Liver (tissue), 8 donors: ENCODE measurements at regions not wholly inside any gene's neighbourhood (a gene's known extent, or its start where the extent isn't known, plus 50 kb on each side); places are given as distances from the start of the nearest gene placed in this dataset.

Experiments
- DNase-seq: peaks from one replicate; pipeline ENCODE4 v3.0.0-alpha.2; 2017; ENCODE audit warnings: low spot score
- H3K27ac ChIP-seq, 2 donors: one replicate each; pipeline ENCODE4 v1.7.0; 2013; ENCODE audit warnings: inconsistent platforms in 2 of 2, low read length in 2 of 2, control low read depth in 1 of 2, low read depth in 1 of 2, mild to moderate bottlenecking in 1 of 2
- H3K27me3 ChIP-seq, 4 donors: one replicate each; pipeline versions ENCODE4 v1.6.1 to v1.7.0; 2013; ENCODE audit warnings: low read length in 3 of 4, inconsistent platforms in 1 of 4, mild to moderate bottlenecking in 1 of 4, moderate library complexity in 1 of 4; ENCODE audit not compliant: control insufficient read depth in 4 of 4, insufficient read depth in 4 of 4
- H3K36me3 ChIP-seq, 4 donors: one replicate each; pipeline versions ENCODE4 v1.6.1 to v1.7.0; 2013; ENCODE audit warnings: low read length in 3 of 4, mild to moderate bottlenecking in 3 of 4, low read depth in 1 of 4, moderate library complexity in 1 of 4; ENCODE audit not compliant: control insufficient read depth in 4 of 4, insufficient read depth in 3 of 4
- H3K4me1 ChIP-seq, 4 donors: one replicate each; pipeline versions ENCODE4 v1.6.1 to v1.7.0; 2013; ENCODE audit warnings: low read length in 3 of 4, mild to moderate bottlenecking in 3 of 4, moderate library complexity in 1 of 4; ENCODE audit not compliant: control insufficient read depth in 4 of 4, insufficient read depth in 4 of 4
- H3K4me3 ChIP-seq, 3 donors: one replicate each; pipeline versions ENCODE4 v1.6.1 to v1.7.0; 2013; ENCODE audit warnings: low read length in 3 of 3, control low read depth in 1 of 3, low read depth in 1 of 3, mild to moderate bottlenecking in 1 of 3
- H3K9ac ChIP-seq, 2 donors: one replicate each; pipeline ENCODE4 v1.7.0; 2013; ENCODE audit warnings: low read length in 2 of 2, mild to moderate bottlenecking in 2 of 2, moderate library complexity in 2 of 2, control low read depth in 1 of 2, low read depth in 1 of 2
- H3K9me3 ChIP-seq, 4 donors: one replicate each; pipeline versions ENCODE4 v1.6.1 to v1.7.0; 2013; ENCODE audit warnings: low read length in 3 of 4; ENCODE audit not compliant: control insufficient read depth in 4 of 4
- EGR1 ChIP-seq, 2 donors: IDR thresholded peaks; 2 replicates each; pipeline ENCODE4 v1.6.1; 2016 to 2018; ENCODE audit warnings: antibody characterized with exemption in 2 of 2, low read depth in 2 of 2
- FOXA1 ChIP-seq: IDR thresholded peaks from 2 replicates; pipeline ENCODE4 v1.6.1; 2016; ENCODE audit warnings: antibody characterized with exemption
- FOXA2 ChIP-seq: IDR thresholded peaks from 2 replicates; pipeline ENCODE4 v1.6.1; 2016; ENCODE audit warnings: antibody characterized with exemption
- GABPA ChIP-seq, 2 donors: IDR thresholded peaks in 1 of 2; conservative IDR thresholded peaks in 1 of 2; 2 replicates each; pipeline ENCODE4 v1.6.1; 2016; ENCODE audit warnings: antibody characterized with exemption in 2 of 2, mild to moderate bottlenecking in 1 of 2, moderate library complexity in 1 of 2
- HNF4A ChIP-seq, 2 donors: conservative IDR thresholded peaks; 2 replicates each; pipeline ENCODE4 v1.6.1; 2016; ENCODE audit warnings: antibody characterized with exemption in 2 of 2, mild to moderate bottlenecking in 2 of 2
- HNF4G ChIP-seq: IDR thresholded peaks from 2 replicates; pipeline ENCODE4 v1.6.1; 2016; ENCODE audit warnings: antibody characterized with exemption
- JUND ChIP-seq, 2 donors: IDR thresholded peaks; 2 replicates each; pipeline ENCODE4 v1.6.1; 2016; ENCODE audit warnings: antibody characterized with exemption in 2 of 2
- NR2F2 ChIP-seq: IDR thresholded peaks from 2 replicates; pipeline ENCODE4 v1.6.1; 2016; ENCODE audit warnings: antibody characterized with exemption
- RAD21 ChIP-seq, 2 donors: IDR thresholded peaks; 2 replicates each; pipeline ENCODE4 v1.6.1; 2016; ENCODE audit warnings: antibody characterized with exemption in 2 of 2, mild to moderate bottlenecking in 2 of 2
- RXRA ChIP-seq, 2 donors: IDR thresholded peaks; 2 replicates each; pipeline ENCODE4 v1.6.1; 2017 to 2018; ENCODE audit warnings: antibody characterized with exemption in 2 of 2, mild to moderate bottlenecking in 1 of 2
- SP1 ChIP-seq: IDR thresholded peaks from 2 replicates; pipeline ENCODE4 v1.6.1; 2018; ENCODE audit warnings: antibody characterized with exemption, mild to moderate bottlenecking
- TAF1 ChIP-seq: conservative IDR thresholded peaks from 2 replicates; pipeline ENCODE4 v1.6.1; 2016; ENCODE audit warnings: antibody characterized with exemption, mild to moderate bottlenecking
- YY1 ChIP-seq: IDR thresholded peaks from 2 replicates; pipeline ENCODE4 v1.6.1; 2016; ENCODE audit warnings: antibody characterized with exemption, mild to moderate bottlenecking
- WGBS: extraction: QIAGEN DNeasy Blood & Tissue Kit; methylation state at CpG from one replicate; pipeline ENCODE4 v1.1.7; 2013; 5-methylcytosine and 5-hydroxymethylcytosine counted together
- TF ChIP-seq, protein P1 (sequence below): fragments of 150-350 bp; IDR thresholded peaks from 2 replicates; pipeline ENCODE4 v1.5.1; 2017; ENCODE audit warnings: improper control_type of control experiment, low read depth, low read length; ENCODE audit not compliant: missing input control
- TF ChIP-seq, protein P2 (sequence below): IDR thresholded peaks from 2 replicates; pipeline ENCODE4 v1.6.1; 2016; ENCODE audit warnings: antibody characterized with exemption
- TF ChIP-seq, protein P3 (sequence below): IDR thresholded peaks from 2 replicates; pipeline ENCODE4 v1.6.1; 2016; ENCODE audit warnings: antibody characterized with exemption
- TF ChIP-seq, protein P4 (sequence below): IDR thresholded peaks from 2 replicates; pipeline ENCODE4 v1.6.1; 2016; ENCODE audit warnings: antibody characterized with exemption, mild to moderate bottlenecking
- TF ChIP-seq, protein P5 (sequence below): IDR thresholded peaks from 2 replicates; pipeline ENCODE4 v1.6.1; 2016; ENCODE audit warnings: antibody characterized with exemption
- donor health status: healthy.
- donor health status: healthy.
- donor health status: healthy.
- donor health status: healthy.
- donor health status: healthy.

DNA sequence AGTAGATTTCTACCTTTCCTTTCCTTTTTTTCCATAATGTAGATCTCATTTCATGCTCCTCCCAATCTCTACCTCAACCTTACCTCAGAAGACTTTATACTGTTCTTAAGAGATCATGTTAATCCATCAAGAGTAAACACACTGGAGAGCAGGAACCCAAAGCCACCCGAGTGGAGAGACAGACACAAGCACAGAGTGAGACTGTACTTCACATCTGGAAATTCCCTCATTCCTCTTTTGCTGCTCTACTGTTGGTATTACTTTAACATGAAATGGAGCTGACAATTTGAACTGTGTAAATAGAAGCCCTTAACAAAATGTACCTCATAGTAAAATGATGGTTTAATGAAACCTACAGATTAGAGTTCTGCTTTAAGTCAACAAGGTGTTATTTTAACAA is 105.7 kb upstream of the RASGEF1B start:
- TF ChIP-seq, protein P1, sequence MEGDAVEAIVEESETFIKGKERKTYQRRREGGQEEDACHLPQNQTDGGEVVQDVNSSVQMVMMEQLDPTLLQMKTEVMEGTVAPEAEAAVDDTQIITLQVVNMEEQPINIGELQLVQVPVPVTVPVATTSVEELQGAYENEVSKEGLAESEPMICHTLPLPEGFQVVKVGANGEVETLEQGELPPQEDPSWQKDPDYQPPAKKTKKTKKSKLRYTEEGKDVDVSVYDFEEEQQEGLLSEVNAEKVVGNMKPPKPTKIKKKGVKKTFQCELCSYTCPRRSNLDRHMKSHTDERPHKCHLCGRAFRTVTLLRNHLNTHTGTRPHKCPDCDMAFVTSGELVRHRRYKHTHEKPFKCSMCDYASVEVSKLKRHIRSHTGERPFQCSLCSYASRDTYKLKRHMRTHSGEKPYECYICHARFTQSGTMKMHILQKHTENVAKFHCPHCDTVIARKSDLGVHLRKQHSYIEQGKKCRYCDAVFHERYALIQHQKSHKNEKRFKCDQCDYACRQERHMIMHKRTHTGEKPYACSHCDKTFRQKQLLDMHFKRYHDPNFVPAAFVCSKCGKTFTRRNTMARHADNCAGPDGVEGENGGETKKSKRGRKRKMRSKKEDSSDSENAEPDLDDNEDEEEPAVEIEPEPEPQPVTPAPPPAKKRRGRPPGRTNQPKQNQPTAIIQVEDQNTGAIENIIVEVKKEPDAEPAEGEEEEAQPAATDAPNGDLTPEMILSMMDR: no peak
- TF ChIP-seq RAD21 (IDR thresholded peaks at IDR 0.05) (no peak), FOXA2 (no peak), SP1 (no peak), TAF1 (no peak), YY1 (no peak), EGR1 (IDR thresholded peaks at IDR 0.05; ENCODE audit: low read depth in 2 of 2) (no peak), NR2F2 (no peak), HNF4G (no peak), RXRA (IDR thresholded peaks at IDR 0.05) (no peak), HNF4A (conservative IDR thresholded peaks at IDR 0.05) (no peak), JUND (IDR thresholded peaks at IDR 0.05) (no peak)
- TF ChIP-seq, protein P2, sequence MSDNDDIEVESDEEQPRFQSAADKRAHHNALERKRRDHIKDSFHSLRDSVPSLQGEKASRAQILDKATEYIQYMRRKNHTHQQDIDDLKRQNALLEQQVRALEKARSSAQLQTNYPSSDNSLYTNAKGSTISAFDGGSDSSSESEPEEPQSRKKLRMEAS: no peak
- TF ChIP-seq, protein P3, sequence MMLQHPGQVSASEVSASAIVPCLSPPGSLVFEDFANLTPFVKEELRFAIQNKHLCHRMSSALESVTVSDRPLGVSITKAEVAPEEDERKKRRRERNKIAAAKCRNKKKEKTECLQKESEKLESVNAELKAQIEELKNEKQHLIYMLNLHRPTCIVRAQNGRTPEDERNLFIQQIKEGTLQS: no peak
- TF ChIP-seq, protein P4, sequence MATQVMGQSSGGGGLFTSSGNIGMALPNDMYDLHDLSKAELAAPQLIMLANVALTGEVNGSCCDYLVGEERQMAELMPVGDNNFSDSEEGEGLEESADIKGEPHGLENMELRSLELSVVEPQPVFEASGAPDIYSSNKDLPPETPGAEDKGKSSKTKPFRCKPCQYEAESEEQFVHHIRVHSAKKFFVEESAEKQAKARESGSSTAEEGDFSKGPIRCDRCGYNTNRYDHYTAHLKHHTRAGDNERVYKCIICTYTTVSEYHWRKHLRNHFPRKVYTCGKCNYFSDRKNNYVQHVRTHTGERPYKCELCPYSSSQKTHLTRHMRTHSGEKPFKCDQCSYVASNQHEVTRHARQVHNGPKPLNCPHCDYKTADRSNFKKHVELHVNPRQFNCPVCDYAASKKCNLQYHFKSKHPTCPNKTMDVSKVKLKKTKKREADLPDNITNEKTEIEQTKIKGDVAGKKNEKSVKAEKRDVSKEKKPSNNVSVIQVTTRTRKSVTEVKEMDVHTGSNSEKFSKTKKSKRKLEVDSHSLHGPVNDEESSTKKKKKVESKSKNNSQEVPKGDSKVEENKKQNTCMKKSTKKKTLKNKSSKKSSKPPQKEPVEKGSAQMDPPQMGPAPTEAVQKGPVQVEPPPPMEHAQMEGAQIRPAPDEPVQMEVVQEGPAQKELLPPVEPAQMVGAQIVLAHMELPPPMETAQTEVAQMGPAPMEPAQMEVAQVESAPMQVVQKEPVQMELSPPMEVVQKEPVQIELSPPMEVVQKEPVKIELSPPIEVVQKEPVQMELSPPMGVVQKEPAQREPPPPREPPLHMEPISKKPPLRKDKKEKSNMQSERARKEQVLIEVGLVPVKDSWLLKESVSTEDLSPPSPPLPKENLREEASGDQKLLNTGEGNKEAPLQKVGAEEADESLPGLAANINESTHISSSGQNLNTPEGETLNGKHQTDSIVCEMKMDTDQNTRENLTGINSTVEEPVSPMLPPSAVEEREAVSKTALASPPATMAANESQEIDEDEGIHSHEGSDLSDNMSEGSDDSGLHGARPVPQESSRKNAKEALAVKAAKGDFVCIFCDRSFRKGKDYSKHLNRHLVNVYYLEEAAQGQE: no peak
- Histone ChIP-seq H3K4me1 (peaks cover 4 to 33% (median 12%) of the 10 kb centered on the region in 4 donors), H3K36me3 (no peaks in the 10 kb centered on the region), H3K27me3 (no peaks in the 10 kb centered on the region), H3K4me3 (no peak overlapping the region), H3K9me3 (peaks cover 0 to 2% (median 0%) of the 10 kb centered on the region in 4 donors), H3K9ac (no peak overlapping the region), H3K27ac (no peak overlapping the region)
- DNase-seq: no peak
- 38% methylated on average over 1 of the region's 1 CpG for WGBS

DNA sequence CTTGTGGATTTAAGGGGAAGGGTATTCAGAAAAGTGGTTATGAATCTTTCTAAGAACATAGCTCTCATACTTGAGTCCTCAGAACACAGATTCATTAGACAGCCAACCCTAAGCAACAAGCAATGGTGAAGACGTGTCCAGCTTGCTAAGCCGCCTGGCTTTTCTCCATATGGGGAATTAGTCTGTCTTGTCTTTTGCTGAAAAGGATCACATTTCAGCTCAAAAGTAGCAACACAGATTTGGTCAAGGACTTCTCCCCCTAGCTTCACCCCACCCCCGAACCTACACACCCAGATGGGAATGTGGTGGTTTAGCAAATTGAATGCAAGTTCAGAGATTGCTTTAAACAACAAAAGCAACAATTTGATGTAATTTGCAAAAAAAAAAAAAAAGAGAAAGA is 103.3 kb upstream of the RASGEF1B start:
- 93% methylated on average over 3 of the region's 3 CpGs for WGBS
- Histone ChIP-seq H3K9me3 (no peaks in the 10 kb centered on the region), H3K36me3 (no peaks in the 10 kb centered on the region), H3K9ac (no peak overlapping the region), H3K27ac (no peak overlapping the region), H3K27me3 (no peaks in the 10 kb centered on the region), H3K4me1 (peaks cover 4 to 37% (median 18%) of the 10 kb centered on the region in 4 donors), H3K4me3 (no peak overlapping the region)
- no peak for DNase-seq
- TF ChIP-seq YY1 (no peak), HNF4A (conservative IDR thresholded peaks at IDR 0.05) (no peak), SP1 (no peak), RXRA (IDR thresholded peaks at IDR 0.05) (no peak), EGR1 (IDR thresholded peaks at IDR 0.05; ENCODE audit: low read depth in 2 of 2) (no peak), FOXA1 (no peak), NR2F2 (no peak), TAF1 (no peak), HNF4G (no peak), FOXA2 (no peak), RAD21 (IDR thresholded peaks at IDR 0.05) (no peak), JUND (IDR thresholded peaks at IDR 0.05) (no peak), GABPA (IDR thresholded peaks at IDR 0.05 in 1 of 2, conservative IDR thresholded peaks at IDR 0.05 in 1 of 2) (no peak)
- TF ChIP-seq, protein P1: no peak
- TF ChIP-seq, protein P2: no peak
- TF ChIP-seq, protein P5, sequence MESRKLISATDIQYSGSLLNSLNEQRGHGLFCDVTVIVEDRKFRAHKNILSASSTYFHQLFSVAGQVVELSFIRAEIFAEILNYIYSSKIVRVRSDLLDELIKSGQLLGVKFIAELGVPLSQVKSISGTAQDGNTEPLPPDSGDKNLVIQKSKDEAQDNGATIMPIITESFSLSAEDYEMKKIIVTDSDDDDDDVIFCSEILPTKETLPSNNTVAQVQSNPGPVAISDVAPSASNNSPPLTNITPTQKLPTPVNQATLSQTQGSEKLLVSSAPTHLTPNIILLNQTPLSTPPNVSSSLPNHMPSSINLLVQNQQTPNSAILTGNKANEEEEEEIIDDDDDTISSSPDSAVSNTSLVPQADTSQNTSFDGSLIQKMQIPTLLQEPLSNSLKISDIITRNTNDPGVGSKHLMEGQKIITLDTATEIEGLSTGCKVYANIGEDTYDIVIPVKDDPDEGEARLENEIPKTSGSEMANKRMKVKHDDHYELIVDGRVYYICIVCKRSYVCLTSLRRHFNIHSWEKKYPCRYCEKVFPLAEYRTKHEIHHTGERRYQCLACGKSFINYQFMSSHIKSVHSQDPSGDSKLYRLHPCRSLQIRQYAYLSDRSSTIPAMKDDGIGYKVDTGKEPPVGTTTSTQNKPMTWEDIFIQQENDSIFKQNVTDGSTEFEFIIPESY: no peak
